ENCODE measurements at regions not wholly inside any gene's neighbourhood (a gene's known extent, or its start where the extent isn't known, plus 50 kb on each side); places are given as distances from the start of the nearest gene placed in this dataset.

GRCh38 chr5:171521679-171522078 lies 102.2 kb downstream of the FGF18 start:
- BruUV-seq (replicated peaks) = no TSS peak
- no peak overlapping the region for H3K4me3 ChIP-seq (replicated peaks in 1 of 3; ENCODE audit: insufficient read depth in 1 of 3, low read depth in 2 of 3, low read length in 3 of 3)
- no peak overlapping the region for H3K27ac ChIP-seq (ENCODE audit: extremely low read length, insufficient read depth, low read length)
- no peaks in the 10 kb centered on the region for H3K4me1 ChIP-seq (ENCODE audit: insufficient read depth, low read length)
- no peak overlapping the region for H2AFZ ChIP-seq (ENCODE audit: low read length)
- ATAC-seq (no peak), DNase-seq (ENCODE audit: low spot score) (no peak), FAIRE-seq (no peak)
- CTCF ChIA-PET (ENCODE audit: low intra/inter-chr PET ratio, low total read pairs) = no interaction called here
- H3K27me3 ChIP-seq (ENCODE audit: control insufficient read depth in 1 of 2, insufficient read depth in 2 of 2, low read length in 2 of 2) = peaks cover 7 to 38% of the 10 kb centered on the region in 2 experiments; a peak in 4 of 5 replicates
- no peak overlapping the region for H3K9ac ChIP-seq (ENCODE audit: insufficient read depth, low read depth, low read length)
- H3K36me3 ChIP-seq (replicated peaks in 1 of 2; ENCODE audit: control insufficient read depth in 1 of 2, insufficient read depth in 2 of 2, low read length in 2 of 2) = no peaks in the 10 kb centered on the region
- no peaks in the 10 kb centered on the region for H3K79me2 ChIP-seq (ENCODE audit: insufficient read depth, low read length)
- no peaks in the 10 kb centered on the region for H4K20me1 ChIP-seq (ENCODE audit: insufficient read depth, low read length)
- 0% methylated on average over 3 of the region's 3 CpGs for WGBS (ENCODE audit: low lambda C conversion rate)
- TF ChIP-seq, protein P1, sequence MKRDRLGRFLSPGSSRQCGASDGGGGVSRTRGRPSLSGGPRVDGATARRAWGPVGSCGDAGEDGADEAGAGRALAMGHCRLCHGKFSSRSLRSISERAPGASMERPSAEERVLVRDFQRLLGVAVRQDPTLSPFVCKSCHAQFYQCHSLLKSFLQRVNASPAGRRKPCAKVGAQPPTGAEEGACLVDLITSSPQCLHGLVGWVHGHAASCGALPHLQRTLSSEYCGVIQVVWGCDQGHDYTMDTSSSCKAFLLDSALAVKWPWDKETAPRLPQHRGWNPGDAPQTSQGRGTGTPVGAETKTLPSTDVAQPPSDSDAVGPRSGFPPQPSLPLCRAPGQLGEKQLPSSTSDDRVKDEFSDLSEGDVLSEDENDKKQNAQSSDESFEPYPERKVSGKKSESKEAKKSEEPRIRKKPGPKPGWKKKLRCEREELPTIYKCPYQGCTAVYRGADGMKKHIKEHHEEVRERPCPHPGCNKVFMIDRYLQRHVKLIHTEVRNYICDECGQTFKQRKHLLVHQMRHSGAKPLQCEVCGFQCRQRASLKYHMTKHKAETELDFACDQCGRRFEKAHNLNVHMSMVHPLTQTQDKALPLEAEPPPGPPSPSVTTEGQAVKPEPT (CRISPR knock-in tag; IDR thresholded peaks at IDR 0.05; ENCODE audit: low read depth) = no peak
- no peak for TF ChIP-seq ZNF570 (CRISPR knock-in tag; IDR thresholded peaks at IDR 0.05; ENCODE audit: borderline replicate concordance)
- TF ChIP-seq ATRX (CRISPR knock-in tag; IDR thresholded peaks at IDR 0.05; ENCODE audit: borderline replicate concordance) = no peak
- TF ChIP-seq, protein P2, sequence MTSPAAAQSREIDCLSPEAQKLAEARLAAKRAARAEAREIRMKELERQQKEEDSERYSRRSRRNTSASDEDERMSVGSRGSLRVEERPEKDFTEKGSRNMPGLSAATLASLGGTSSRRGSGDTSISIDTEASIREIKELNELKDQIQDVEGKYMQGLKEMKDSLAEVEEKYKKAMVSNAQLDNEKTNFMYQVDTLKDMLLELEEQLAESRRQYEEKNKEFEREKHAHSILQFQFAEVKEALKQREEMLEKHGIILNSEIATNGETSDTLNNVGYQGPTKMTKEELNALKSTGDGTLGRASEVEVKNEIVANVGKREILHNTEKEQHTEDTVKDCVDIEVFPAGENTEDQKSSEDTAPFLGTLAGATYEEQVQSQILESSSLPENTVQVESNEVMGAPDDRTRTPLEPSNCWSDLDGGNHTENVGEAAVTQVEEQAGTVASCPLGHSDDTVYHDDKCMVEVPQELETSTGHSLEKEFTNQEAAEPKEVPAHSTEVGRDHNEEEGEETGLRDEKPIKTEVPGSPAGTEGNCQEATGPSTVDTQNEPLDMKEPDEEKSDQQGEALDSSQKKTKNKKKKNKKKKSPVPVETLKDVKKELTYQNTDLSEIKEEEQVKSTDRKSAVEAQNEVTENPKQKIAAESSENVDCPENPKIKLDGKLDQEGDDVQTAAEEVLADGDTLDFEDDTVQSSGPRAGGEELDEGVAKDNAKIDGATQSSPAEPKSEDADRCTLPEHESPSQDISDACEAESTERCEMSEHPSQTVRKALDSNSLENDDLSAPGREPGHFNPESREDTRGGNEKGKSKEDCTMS (CRISPR knock-in tag; conservative IDR thresholded peaks at IDR 0.05) = no peak
- no peak for TF ChIP-seq POGK (CRISPR knock-in tag; conservative IDR thresholded peaks at IDR 0.05)
- no peak for TF ChIP-seq SKIL (CRISPR knock-in tag; IDR thresholded peaks at IDR 0.05; ENCODE audit: borderline replicate concordance)
- TF ChIP-seq ZNF124 (CRISPR knock-in tag; IDR thresholded peaks at IDR 0.05) = no peak
- TF ChIP-seq ZNF350 (CRISPR knock-in tag; IDR thresholded peaks at IDR 0.05; ENCODE audit: borderline replicate concordance, low read depth) = no peak
- no peak for TF ChIP-seq SP4 (CRISPR knock-in tag; IDR thresholded peaks at IDR 0.05)
- in situ Hi-C loops (cut with HindIII; ENCODE audit: extremely low pct_ligation_motif_present, low pct_unique_long_range_greater_than_20kb) (no loop called here), intact Hi-C loops (cut with micrococcal nuclease; ENCODE audit: unreplicated experiment) (no loop called here)
- POLR2A ChIA-PET = no interaction called here
- no peak overlapping the region for H3K4me2 ChIP-seq (ENCODE audit: low read depth, low read length)
- no peaks in the 10 kb centered on the region for H3K9me3 ChIP-seq (ENCODE audit: low read length)

Measured in HepG2 (cell line).